T-helper 1 cell treated with Interleukin-12 subunit alpha and Interleukin-12 subunit beta and Interleukin-4 antibody, amounts not matched to agents 30 μg/mL and 1 μg/mL, for 36 hours (primary cell): ENCODE measurements at regions not wholly inside any gene's neighbourhood (a gene's known extent, or its start where the extent isn't known, plus 50 kb on each side); places are given as distances from the start of the nearest gene placed in this dataset.
"Not testable (repeated sequence)": the region's sequence is repeated elsewhere in the genome, so short reads cannot be mapped to it uniquely, and the experiment has no call there.

ENCODE experiments used
- H3K27ac Mint-ChIP-seq: one replicate; pipeline ENCODE4 v1.8.0; 2021; ENCODE audit warnings: mild to moderate bottlenecking, mixed read lengths
- H3K27me3 Mint-ChIP-seq: one replicate; pipeline ENCODE4 v1.8.0; 2021; ENCODE audit warnings: low read depth, mixed read lengths
- H3K36me3 Mint-ChIP-seq: one replicate; pipeline ENCODE4 v1.8.0; 2021; ENCODE audit warnings: low read depth, mixed read lengths
- H3K4me1 Mint-ChIP-seq: one replicate; pipeline ENCODE4 v1.8.0; 2021; ENCODE audit warnings: low read depth, mixed read lengths
- H3K4me3 Mint-ChIP-seq: one replicate; pipeline ENCODE4 v1.8.0; 2021; ENCODE audit warnings: mild to moderate bottlenecking, moderate library complexity, mixed read lengths
- H3K9me3 Mint-ChIP-seq: one replicate; pipeline ENCODE4 v1.8.0; 2021; ENCODE audit warnings: mixed read lengths

GRCh38 chr9:96062854-96063253 lies 187.4 kb downstream of the ERCC6L2 start:
- H3K4me3 Mint-ChIP-seq = no peak overlapping the region
- H3K36me3 Mint-ChIP-seq = no peaks in the 10 kb centered on the region
- H3K27ac Mint-ChIP-seq = no peak overlapping the region
- H3K27me3 Mint-ChIP-seq = no peaks in the 10 kb centered on the region
- H3K4me1 Mint-ChIP-seq = peaks cover 15% of the 10 kb centered on the region
- H3K9me3 Mint-ChIP-seq = no peaks in the 10 kb centered on the region

GRCh38 chr9:96062031-96062430 lies 186.5 kb downstream of the ERCC6L2 start:
- Mint-ChIP-seq H3K4me1 (peaks cover 19% of the 10 kb centered on the region), H3K36me3 (peaks cover 3% of the 10 kb centered on the region), H3K27ac (no peak overlapping the region), H3K4me3 (peak overlapping the region; percentile 55), H3K9me3 (peaks cover 5% of the 10 kb centered on the region), H3K27me3 (no peaks in the 10 kb centered on the region)

- Mint-ChIP-seq H3K4me1 (peaks cover 23% of the 10 kb centered on the region), H3K27me3 (no peaks in the 10 kb centered on the region), H3K9me3 (peaks cover 5% of the 10 kb centered on the region), H3K4me3 (no peak overlapping the region), H3K36me3 (peaks cover 3% of the 10 kb centered on the region), H3K27ac (no peak overlapping the region)
These were observed 185.9 kb downstream of the ERCC6L2 start for GRCh38 chr9:96061293-96061987.

GRCh38 chr9:96058218-96058617 lies 182.7 kb downstream of the ERCC6L2 start:
- H3K36me3 Mint-ChIP-seq = peaks cover 4% of the 10 kb centered on the region
- no peak overlapping the region for H3K27ac Mint-ChIP-seq
- peaks cover 8% of the 10 kb centered on the region for H3K9me3 Mint-ChIP-seq
- H3K4me1 Mint-ChIP-seq = peaks cover 23% of the 10 kb centered on the region
- H3K27me3 Mint-ChIP-seq = no peaks in the 10 kb centered on the region
- no peak overlapping the region for H3K4me3 Mint-ChIP-seq

GRCh38 chr9:96057155-96057554 lies 181.7 kb downstream of the ERCC6L2 start:
- H3K9me3 Mint-ChIP-seq = peaks cover 8% of the 10 kb centered on the region
- H3K27me3 Mint-ChIP-seq = no peaks in the 10 kb centered on the region
- peaks cover 21% of the 10 kb centered on the region for H3K4me1 Mint-ChIP-seq
- no peak overlapping the region for H3K4me3 Mint-ChIP-seq
- H3K27ac Mint-ChIP-seq = no peak overlapping the region
- H3K36me3 Mint-ChIP-seq = peaks cover 4% of the 10 kb centered on the region

- Mint-ChIP-seq H3K36me3 (peaks cover 4% of the 10 kb centered on the region), H3K9me3 (peaks cover 8% of the 10 kb centered on the region), H3K4me1 (peaks cover 14% of the 10 kb centered on the region), H3K27me3 (no peaks in the 10 kb centered on the region), H3K27ac (no peak overlapping the region), H3K4me3 (no peak overlapping the region)
These were observed 180.7 kb downstream of the ERCC6L2 start for GRCh38 chr9:96056226-96056625.

- not testable (repeated sequence) for H3K9me3 Mint-ChIP-seq, H3K27me3 Mint-ChIP-seq, H3K27ac Mint-ChIP-seq, H3K4me3 Mint-ChIP-seq, H3K36me3 Mint-ChIP-seq
- H3K4me1 Mint-ChIP-seq = peaks cover 10% of the 10 kb centered on the region
These were observed 178.8 kb downstream of the ERCC6L2 start for GRCh38 chr9:96054248-96054647.

- peaks cover 4% of the 10 kb centered on the region for H3K36me3 Mint-ChIP-seq
- peaks cover 8% of the 10 kb centered on the region for H3K4me1 Mint-ChIP-seq
- no peaks in the 10 kb centered on the region for H3K27me3 Mint-ChIP-seq
- no peak overlapping the region for H3K27ac Mint-ChIP-seq
- H3K4me3 Mint-ChIP-seq = no peak overlapping the region
- H3K9me3 Mint-ChIP-seq = peaks cover 7% of the 10 kb centered on the region
These were observed 177.2 kb downstream of the ERCC6L2 start for GRCh38 chr9:96052686-96053085.

- Mint-ChIP-seq H3K4me1 (no peaks in the 10 kb centered on the region), H3K27me3 (no peaks in the 10 kb centered on the region), H3K9me3 (peaks cover 3% of the 10 kb centered on the region), H3K27ac (no peak overlapping the region), H3K4me3 (no peak overlapping the region), H3K36me3 (peaks cover 1% of the 10 kb centered on the region)
These were observed 175.9 kb downstream of the ERCC6L2 start for GRCh38 chr9:96051423-96051822.

GRCh38 chr9:96050861-96051155 lies 175.3 kb downstream of the ERCC6L2 start:
- no peaks in the 10 kb centered on the region for H3K4me1 Mint-ChIP-seq
- no peak overlapping the region for H3K4me3 Mint-ChIP-seq
- H3K9me3 Mint-ChIP-seq = peaks cover 3% of the 10 kb centered on the region
- no peaks in the 10 kb centered on the region for H3K27me3 Mint-ChIP-seq
- peaks cover 1% of the 10 kb centered on the region for H3K36me3 Mint-ChIP-seq
- no peak overlapping the region for H3K27ac Mint-ChIP-seq

- H3K27ac Mint-ChIP-seq = no peak overlapping the region
- H3K4me1 Mint-ChIP-seq = no peaks in the 10 kb centered on the region
- H3K27me3 Mint-ChIP-seq = no peaks in the 10 kb centered on the region
- peaks cover 1% of the 10 kb centered on the region for H3K36me3 Mint-ChIP-seq
- no peak overlapping the region for H3K4me3 Mint-ChIP-seq
- H3K9me3 Mint-ChIP-seq = peaks cover 3% of the 10 kb centered on the region
These were observed 174.8 kb downstream of the ERCC6L2 start for GRCh38 chr9:96050048-96050860.

GRCh38 chr9:96048956-96049831 lies 173.7 kb downstream of the ERCC6L2 start:
- H3K27ac Mint-ChIP-seq = no peak overlapping the region
- H3K9me3 Mint-ChIP-seq = peaks cover 2% of the 10 kb centered on the region
- H3K27me3 Mint-ChIP-seq = no peaks in the 10 kb centered on the region
- no peaks in the 10 kb centered on the region for H3K4me1 Mint-ChIP-seq
- H3K4me3 Mint-ChIP-seq = no peak overlapping the region
- H3K36me3 Mint-ChIP-seq = peaks cover under 1% of the 10 kb centered on the region

GRCh38 chr9:96048104-96048955 lies 172.8 kb downstream of the ERCC6L2 start:
- Mint-ChIP-seq H3K4me3 (no peak overlapping the region), H3K36me3 (no peaks in the 10 kb centered on the region), H3K4me1 (no peaks in the 10 kb centered on the region), H3K9me3 (no peaks in the 10 kb centered on the region), H3K27ac (no peak overlapping the region), H3K27me3 (no peaks in the 10 kb centered on the region)

GRCh38 chr9:96047741-96048103 lies 172.2 kb downstream of the ERCC6L2 start:
- no peaks in the 10 kb centered on the region for H3K27me3 Mint-ChIP-seq
- no peaks in the 10 kb centered on the region for H3K36me3 Mint-ChIP-seq
- no peak overlapping the region for H3K27ac Mint-ChIP-seq
- no peaks in the 10 kb centered on the region for H3K9me3 Mint-ChIP-seq
- H3K4me3 Mint-ChIP-seq = no peak overlapping the region
- H3K4me1 Mint-ChIP-seq = no peaks in the 10 kb centered on the region
